SK-N-SH (cell line): ENCODE measurements at regions not wholly inside any gene's neighbourhood (a gene's known extent, or its start where the extent isn't known, plus 50 kb on each side); places are given as distances from the start of the nearest gene placed in this dataset.

Experiments used
- CTCF ChIP-seq: fragments of 200-600 bp; sonication (generic); IDR thresholded peaks from 2 replicates; pipeline ENCODE4 v1.6.1; 2017; ENCODE audit warnings: antibody characterized with exemption, mild to moderate bottlenecking, moderate library complexity
- EP300 ChIP-seq, 2 experiments: IDR thresholded peaks; 2 replicates each; pipeline versions ENCODE4 v1.4.0 to v1.6.1; 2012; ENCODE audit warnings: borderline replicate concordance in 1 of 2, low read depth in 1 of 2, low read length in 1 of 2
- MAX ChIP-seq: IDR thresholded peaks from 2 replicates; pipeline ENCODE4 v1.4.0; 2012; ENCODE audit warnings: low read depth
- MEF2A ChIP-seq: IDR thresholded peaks from 2 replicates; pipeline ENCODE4 v1.4.0; 2012; ENCODE audit warnings: low read depth, borderline replicate concordance
- POLR2AphosphoS5 ChIP-seq: IDR thresholded peaks from 2 replicates; pipeline ENCODE4 v1.6.1; 2012; ENCODE audit warnings: low read depth, low read length
- RFX5 ChIP-seq: IDR thresholded peaks from 2 replicates; pipeline ENCODE4 v1.6.1; 2012; ENCODE audit warnings: mild to moderate bottlenecking, improper control_type of control experiment, low read length
- RXRA ChIP-seq: IDR thresholded peaks from 2 replicates; pipeline ENCODE4 v1.4.0; 2012; ENCODE audit warnings: low read depth, mild to moderate bottlenecking, borderline replicate concordance
- SIN3A ChIP-seq: IDR thresholded peaks from 2 replicates; pipeline ENCODE4 v1.6.1; 2012; ENCODE audit warnings: low read depth, mild to moderate bottlenecking, low read length, moderate library complexity, borderline replicate concordance
- TAF1 ChIP-seq: IDR thresholded peaks from 2 replicates; pipeline ENCODE4 v1.6.1; 2012; ENCODE audit warnings: low read depth, mild to moderate bottlenecking, low read length, moderate library complexity, borderline replicate concordance
- TCF12 ChIP-seq: IDR thresholded peaks from 2 replicates; pipeline ENCODE4 v1.4.0; 2012
- USF2 ChIP-seq: fragments of 150-350 bp; IDR thresholded peaks from 2 replicates; pipeline ENCODE4 v1.6.1; 2017; ENCODE audit warnings: antibody characterized with exemption, low read length, low read depth, borderline replicate concordance
- YY1 ChIP-seq: IDR thresholded peaks from 2 replicates; pipeline ENCODE4 v1.4.0; 2012; ENCODE audit warnings: low read depth, mild to moderate bottlenecking

GRCh38 chr4:187479511-187479910 lies 516.1 kb upstream of the ZFP42 start:
- TF ChIP-seq CTCF (no peak), SIN3A (no peak), MAX (no peak), RFX5 (no peak), MEF2A (no peak), POLR2AphosphoS5 (no peak), TCF12 (no peak), RXRA (no peak), USF2 (no peak), YY1 (no peak), TAF1 (no peak), EP300 (IDR thresholded peaks at IDR 0.05; ENCODE audit: borderline replicate concordance in 1 of 2, low read depth in 1 of 2, low read length in 1 of 2) (no peak)
